Esophagus squamous epithelium (tissue), 5 donors: ENCODE measurements at regions not wholly inside any gene's neighbourhood (a gene's known extent, or its start where the extent isn't known, plus 50 kb on each side); places are given as distances from the start of the nearest gene placed in this dataset.

Source experiments
- DNase-seq: peaks from one replicate; lab custom pipeline; 2025; lab: John Stamatoyannopoulos, UW
- H3K27ac ChIP-seq, 4 donors: fragments of 200-600 bp; sonication (generic); one replicate each; pipeline ENCODE4 v1.5.1; 2016 to 2019; ENCODE audit warnings: mild to moderate bottlenecking in 1 of 4
- H3K27me3 ChIP-seq, 4 donors: fragments of 200-600 bp; sonication (generic); 1 replicate in 3 of 4; 2 replicates in 1 of 4; pipeline versions ENCODE4 v1.5.1 to v1.6.0; 2017 to 2021; ENCODE audit warnings: antibody characterized with exemption in 1 of 4
- H3K36me3 ChIP-seq, 3 donors: fragments of 200-600 bp; sonication (generic); one replicate each; pipeline ENCODE4 v1.5.1; 2016 to 2019
- H3K4me1 ChIP-seq, 3 donors: fragments of 200-600 bp; sonication (generic); one replicate each; pipeline ENCODE4 v1.5.1; 2017 to 2019
- H3K4me3 ChIP-seq, 4 donors: fragments of 200-600 bp; sonication (generic); 1 replicate in 3 of 4; 2 replicates in 1 of 4; pipeline ENCODE4 v1.5.1; 2016 to 2019; ENCODE audit warnings: mild to moderate bottlenecking in 2 of 4, moderate library complexity in 1 of 4
- H3K9me3 ChIP-seq, 3 donors: fragments of 200-600 bp; sonication (generic); one replicate each; pipeline ENCODE4 v1.5.1; 2016 to 2019
- POLR2A ChIP-seq, 4 donors: fragments of 450-650 bp; IDR thresholded peaks; one replicate each; pipeline ENCODE4 v1.6.1; 2017; ENCODE audit warnings: antibody characterized with exemption in 4 of 4, mild to moderate bottlenecking in 4 of 4, moderate library complexity in 3 of 4
- WGBS, 2 donors: methylation state at CpG; one replicate each; pipeline ENCODE4 v1.1.5; 2018; 5-methylcytosine and 5-hydroxymethylcytosine counted together
- intact Hi-C: fragments of 100-400 bp; cut with DNase I; formaldehyde crosslinking; loops from one replicate; pipeline ENCODE4 v1.15.0; 2022
- TF ChIP-seq, protein P1 (sequence below), 6 experiments: fragments of 450-650 bp in 4 of 6; fragments of 200-600 bp in 2 of 6; sonication (generic) in 2 of 6; IDR thresholded peaks; one replicate each; pipeline ENCODE4 v1.5.1; 2016 to 2019; ENCODE audit warnings: antibody characterized with exemption in 6 of 6, mild to moderate bottlenecking in 4 of 6, moderate library complexity in 4 of 6
- donor health status: DM: yes; HTN: yes; CAD: no.

DNA sequence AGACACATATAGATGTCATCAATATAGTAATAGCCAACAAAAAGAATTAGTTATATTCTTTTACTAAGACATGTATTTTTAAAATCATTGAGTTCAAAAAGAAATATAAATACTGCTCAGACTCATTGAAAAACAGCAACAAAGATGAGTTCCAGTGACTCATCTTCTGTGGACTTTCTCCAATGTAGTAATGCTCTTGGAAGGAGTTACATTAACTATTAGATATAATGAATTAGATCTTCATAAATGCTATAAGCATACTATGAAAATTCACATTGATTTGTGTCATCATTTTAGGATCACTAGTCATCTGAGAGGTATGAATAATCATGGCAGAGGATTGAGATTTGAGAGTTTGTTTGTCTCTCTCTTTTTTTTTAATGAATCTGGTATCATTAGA is 547.8 kb upstream of the PCDH7 start:
- Histone ChIP-seq H3K4me1 (no peaks in the 10 kb centered on the region), H3K36me3 (no peaks in the 10 kb centered on the region), H3K9me3 (no peaks in the 10 kb centered on the region), H3K27ac (no peak overlapping the region), H3K27me3 (no peaks in the 10 kb centered on the region), H3K4me3 (no peak overlapping the region)
- DNase-seq, result no peak
- TF ChIP-seq, protein P1, sequence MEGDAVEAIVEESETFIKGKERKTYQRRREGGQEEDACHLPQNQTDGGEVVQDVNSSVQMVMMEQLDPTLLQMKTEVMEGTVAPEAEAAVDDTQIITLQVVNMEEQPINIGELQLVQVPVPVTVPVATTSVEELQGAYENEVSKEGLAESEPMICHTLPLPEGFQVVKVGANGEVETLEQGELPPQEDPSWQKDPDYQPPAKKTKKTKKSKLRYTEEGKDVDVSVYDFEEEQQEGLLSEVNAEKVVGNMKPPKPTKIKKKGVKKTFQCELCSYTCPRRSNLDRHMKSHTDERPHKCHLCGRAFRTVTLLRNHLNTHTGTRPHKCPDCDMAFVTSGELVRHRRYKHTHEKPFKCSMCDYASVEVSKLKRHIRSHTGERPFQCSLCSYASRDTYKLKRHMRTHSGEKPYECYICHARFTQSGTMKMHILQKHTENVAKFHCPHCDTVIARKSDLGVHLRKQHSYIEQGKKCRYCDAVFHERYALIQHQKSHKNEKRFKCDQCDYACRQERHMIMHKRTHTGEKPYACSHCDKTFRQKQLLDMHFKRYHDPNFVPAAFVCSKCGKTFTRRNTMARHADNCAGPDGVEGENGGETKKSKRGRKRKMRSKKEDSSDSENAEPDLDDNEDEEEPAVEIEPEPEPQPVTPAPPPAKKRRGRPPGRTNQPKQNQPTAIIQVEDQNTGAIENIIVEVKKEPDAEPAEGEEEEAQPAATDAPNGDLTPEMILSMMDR (IDR thresholded peaks at IDR 0.05), result no peak
- no peak for TF ChIP-seq POLR2A (IDR thresholded peaks at IDR 0.05)
- intact Hi-C loops, result no loop called here

- intact Hi-C loops, result no loop called here
- no peaks in the 10 kb centered on the region for H3K36me3 ChIP-seq
- 76 to 82% methylated on average over 4 of the region's 4 CpGs for WGBS, 2 donors
- no peaks in the 10 kb centered on the region for H3K9me3 ChIP-seq
- no peaks in the 10 kb centered on the region for H3K27me3 ChIP-seq
- no peaks in the 10 kb centered on the region for H3K4me1 ChIP-seq
- TF ChIP-seq, protein P1 (IDR thresholded peaks at IDR 0.05), result no peak
- no peak for TF ChIP-seq POLR2A (IDR thresholded peaks at IDR 0.05)
- no peak overlapping the region for H3K4me3 ChIP-seq
- DNase-seq, result no peak
- no peak overlapping the region for H3K27ac ChIP-seq
Observed at GRCh38 chr4:30181512-30181911, 538.7 kb upstream of the PCDH7 start.

- DNase-seq, result no peak
- intact Hi-C loops, result no loop called here
- Histone ChIP-seq H3K27me3 (no peaks in the 10 kb centered on the region), H3K9me3 (no peaks in the 10 kb centered on the region), H3K4me1 (no peaks in the 10 kb centered on the region), H3K4me3 (no peak overlapping the region), H3K27ac (no peak overlapping the region), H3K36me3 (no peaks in the 10 kb centered on the region)
- WGBS, 2 donors, result 75 to 81% methylated on average over 2 of the region's 2 CpGs
- TF ChIP-seq, protein P1 (IDR thresholded peaks at IDR 0.05), result no peak
- TF ChIP-seq POLR2A (IDR thresholded peaks at IDR 0.05), result no peak
Observed at GRCh38 chr4:30181918-30182317, 538.3 kb upstream of the PCDH7 start.

DNA sequence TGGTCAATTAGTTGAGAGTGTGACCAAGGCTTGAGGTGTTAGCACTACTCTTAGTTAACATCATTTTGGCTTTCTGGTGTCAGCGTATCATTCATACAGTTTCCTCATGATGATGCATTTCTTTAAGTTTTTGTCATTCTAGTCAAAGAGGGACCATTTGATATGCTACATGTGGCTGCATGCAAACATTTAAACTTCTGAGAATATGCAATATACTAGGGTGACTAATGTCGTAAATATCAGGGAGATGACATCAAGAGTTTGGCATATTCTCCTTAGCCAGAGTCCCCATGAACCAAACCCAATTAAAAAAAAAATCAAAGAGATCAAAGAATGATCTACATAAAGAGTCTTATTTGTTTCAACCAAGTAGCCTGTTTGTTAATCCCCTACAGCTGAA is 537.4 kb upstream of the PCDH7 start:
- DNase-seq, result no peak
- WGBS, 2 donors, result 59 to 63% methylated on average over 2 of the region's 2 CpGs
- Histone ChIP-seq H3K4me1 (no peaks in the 10 kb centered on the region), H3K27me3 (no peaks in the 10 kb centered on the region), H3K4me3 (no peak overlapping the region), H3K36me3 (no peaks in the 10 kb centered on the region), H3K9me3 (no peaks in the 10 kb centered on the region), H3K27ac (no peak overlapping the region)
- intact Hi-C loops, result no loop called here
- TF ChIP-seq, protein P1 (IDR thresholded peaks at IDR 0.05), result no peak
- TF ChIP-seq POLR2A (IDR thresholded peaks at IDR 0.05), result no peak

DNA sequence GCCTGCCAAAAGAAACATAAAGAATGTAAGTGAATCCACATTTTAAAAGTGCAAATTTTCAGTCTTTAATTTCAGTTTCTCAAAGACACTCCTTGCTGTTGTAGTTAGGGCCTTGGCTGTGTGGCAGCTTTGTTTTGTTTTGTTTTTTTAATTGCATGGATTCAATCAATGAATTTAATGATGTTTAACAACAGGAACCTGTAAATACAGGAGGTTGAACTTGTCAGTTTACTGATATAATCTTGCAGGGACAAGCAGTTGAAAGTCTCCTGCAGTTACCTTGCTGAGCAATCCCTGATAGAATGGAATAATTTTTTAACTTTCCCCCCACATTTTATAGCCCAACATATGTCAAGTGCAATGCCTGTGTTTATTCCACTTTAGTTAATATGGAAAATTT is 528.3 kb upstream of the PCDH7 start:
- intact Hi-C loops, result no loop called here
- no peak for DNase-seq
- Histone ChIP-seq H3K27me3 (no peaks in the 10 kb centered on the region), H3K4me1 (no peaks in the 10 kb centered on the region), H3K36me3 (no peaks in the 10 kb centered on the region), H3K9me3 (no peaks in the 10 kb centered on the region), H3K4me3 (no peak overlapping the region), H3K27ac (no peak overlapping the region)
- TF ChIP-seq POLR2A (IDR thresholded peaks at IDR 0.05), result no peak
- TF ChIP-seq, protein P1 (IDR thresholded peaks at IDR 0.05), result no peak
